Endodermal cell (in vitro differentiated cells): ENCODE measurements at regions not wholly inside any gene's neighbourhood (a gene's known extent, or its start where the extent isn't known, plus 50 kb on each side); places are given as distances from the start of the nearest gene placed in this dataset.

Experiments
- DNase-seq: peaks from one replicate; pipeline ENCODE4 v3.0.0-alpha.2; 2017
- H3K27ac ChIP-seq: 2 replicates; pipeline ENCODE4 v1.5.1; 2013; ENCODE audit warnings: mild to moderate bottlenecking, low read depth, low read length, moderate library complexity
- H3K27me3 ChIP-seq: 2 replicates; pipeline ENCODE4 v1.6.1; 2013; ENCODE audit warnings: mild to moderate bottlenecking, low read length, moderate library complexity; ENCODE audit not compliant: insufficient read depth, control insufficient read depth, poor library complexity, severe bottlenecking
- H3K36me3 ChIP-seq: 2 replicates; pipeline ENCODE4 v1.7.0; 2013; ENCODE audit warnings: mild to moderate bottlenecking, low read length, moderate library complexity; ENCODE audit not compliant: control insufficient read depth, insufficient read depth
- H3K4me1 ChIP-seq: one replicate; pipeline ENCODE4 v1.7.0; 2013; ENCODE audit warnings: low read length; ENCODE audit not compliant: control insufficient read depth, insufficient read depth
- H3K4me3 ChIP-seq: 2 replicates; pipeline ENCODE4 v1.5.1; 2013; ENCODE audit warnings: mild to moderate bottlenecking, low read length, moderate library complexity
- H3K9ac ChIP-seq: 2 replicates; pipeline ENCODE4 v1.6.1; 2013; ENCODE audit warnings: mild to moderate bottlenecking, low read length, moderate library complexity; ENCODE audit not compliant: poor library complexity, severe bottlenecking; ENCODE audit errors: extremely low read depth
- H3K9me3 ChIP-seq: 2 replicates; pipeline ENCODE4 v1.6.1; 2013; ENCODE audit warnings: mild to moderate bottlenecking, low read length, moderate library complexity; ENCODE audit not compliant: control insufficient read depth
- H3K27ac Mint-ChIP-seq: 2 replicates; pipeline ENCODE4 v1.8.0; 2020; ENCODE audit warnings: mixed read lengths
- H3K27me3 Mint-ChIP-seq: 2 replicates; pipeline ENCODE4 v1.8.0; 2021; ENCODE audit warnings: mild to moderate bottlenecking, mixed read lengths; ENCODE audit not compliant: insufficient read depth
- H3K36me3 Mint-ChIP-seq: 2 replicates; pipeline ENCODE4 v1.8.0; 2020; ENCODE audit warnings: low read depth, mixed read lengths
- H3K4me1 Mint-ChIP-seq: 2 replicates; pipeline ENCODE4 v1.8.0; 2020; ENCODE audit warnings: mixed read lengths
- H3K4me3 Mint-ChIP-seq: 2 replicates; pipeline ENCODE4 v1.8.0; 2020; ENCODE audit warnings: mild to moderate bottlenecking, moderate library complexity, mixed read lengths
- H3K9me3 Mint-ChIP-seq: 2 replicates; pipeline ENCODE4 v1.8.0; 2020; ENCODE audit warnings: mild to moderate bottlenecking, mixed read lengths
- WGBS, 2 experiments: methylation state at CpG; one replicate each; pipeline versions ENCODE4 v1.1.5 to v1.1.7; 2013; ENCODE audit warnings: missing lambda C conversion rate in 2 of 2, mixed read lengths in 1 of 2; ENCODE audit not compliant: insufficient coverage in 1 of 2, insufficient read length in 1 of 2; 5-methylcytosine and 5-hydroxymethylcytosine counted together
- TF ChIP-seq, protein P1 (sequence below): fragments of 200-600 bp; sonication (generic); conservative IDR thresholded peaks from 2 replicates; pipeline ENCODE4 v1.5.0; 2021; ENCODE audit warnings: antibody characterized with exemption, mild to moderate bottlenecking

DNA sequence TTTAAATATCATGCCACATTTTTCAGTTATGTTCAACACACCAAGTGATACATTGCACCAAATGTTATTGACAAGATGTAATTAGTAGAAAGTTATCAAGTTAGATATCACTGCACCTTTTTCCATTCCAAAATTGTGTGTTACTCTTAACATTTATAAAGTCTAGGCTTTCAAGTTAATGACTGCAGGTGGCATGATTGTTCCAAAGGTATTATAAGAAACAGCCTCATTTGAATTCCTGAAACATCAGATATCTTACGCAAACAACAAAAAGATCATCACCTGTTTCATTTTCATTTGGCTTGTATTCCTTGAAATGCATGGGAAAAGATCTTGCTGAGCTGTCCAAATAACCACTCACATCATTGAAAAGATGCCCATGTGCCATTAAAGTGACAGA is 1528.2 kb upstream of the ZEB2 start:
- Mint-ChIP-seq H3K36me3 (no peaks in the 10 kb centered on the region), H3K27ac (no peak overlapping the region), H3K27me3 (no peaks in the 10 kb centered on the region), H3K4me1 (no peaks in the 10 kb centered on the region), H3K4me3 (no peak overlapping the region), H3K9me3 (no peaks in the 10 kb centered on the region)
- H3K9ac ChIP-seq: no peak overlapping the region
- H3K9me3 ChIP-seq: no peaks in the 10 kb centered on the region
- no peaks in the 10 kb centered on the region for H3K36me3 ChIP-seq
- H3K4me1 ChIP-seq: no peaks in the 10 kb centered on the region
- TF ChIP-seq, protein P1, sequence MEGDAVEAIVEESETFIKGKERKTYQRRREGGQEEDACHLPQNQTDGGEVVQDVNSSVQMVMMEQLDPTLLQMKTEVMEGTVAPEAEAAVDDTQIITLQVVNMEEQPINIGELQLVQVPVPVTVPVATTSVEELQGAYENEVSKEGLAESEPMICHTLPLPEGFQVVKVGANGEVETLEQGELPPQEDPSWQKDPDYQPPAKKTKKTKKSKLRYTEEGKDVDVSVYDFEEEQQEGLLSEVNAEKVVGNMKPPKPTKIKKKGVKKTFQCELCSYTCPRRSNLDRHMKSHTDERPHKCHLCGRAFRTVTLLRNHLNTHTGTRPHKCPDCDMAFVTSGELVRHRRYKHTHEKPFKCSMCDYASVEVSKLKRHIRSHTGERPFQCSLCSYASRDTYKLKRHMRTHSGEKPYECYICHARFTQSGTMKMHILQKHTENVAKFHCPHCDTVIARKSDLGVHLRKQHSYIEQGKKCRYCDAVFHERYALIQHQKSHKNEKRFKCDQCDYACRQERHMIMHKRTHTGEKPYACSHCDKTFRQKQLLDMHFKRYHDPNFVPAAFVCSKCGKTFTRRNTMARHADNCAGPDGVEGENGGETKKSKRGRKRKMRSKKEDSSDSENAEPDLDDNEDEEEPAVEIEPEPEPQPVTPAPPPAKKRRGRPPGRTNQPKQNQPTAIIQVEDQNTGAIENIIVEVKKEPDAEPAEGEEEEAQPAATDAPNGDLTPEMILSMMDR: no peak
- no peak overlapping the region for H3K4me3 ChIP-seq
- DNase-seq: no peak
- H3K27ac ChIP-seq: no peak overlapping the region
- no peaks in the 10 kb centered on the region for H3K27me3 ChIP-seq
- 93% methylated on average over 1 of the region's 1 CpG; no CpG with 5 or more reads in 1 of the 2 experiments for WGBS, 2 experiments

DNA sequence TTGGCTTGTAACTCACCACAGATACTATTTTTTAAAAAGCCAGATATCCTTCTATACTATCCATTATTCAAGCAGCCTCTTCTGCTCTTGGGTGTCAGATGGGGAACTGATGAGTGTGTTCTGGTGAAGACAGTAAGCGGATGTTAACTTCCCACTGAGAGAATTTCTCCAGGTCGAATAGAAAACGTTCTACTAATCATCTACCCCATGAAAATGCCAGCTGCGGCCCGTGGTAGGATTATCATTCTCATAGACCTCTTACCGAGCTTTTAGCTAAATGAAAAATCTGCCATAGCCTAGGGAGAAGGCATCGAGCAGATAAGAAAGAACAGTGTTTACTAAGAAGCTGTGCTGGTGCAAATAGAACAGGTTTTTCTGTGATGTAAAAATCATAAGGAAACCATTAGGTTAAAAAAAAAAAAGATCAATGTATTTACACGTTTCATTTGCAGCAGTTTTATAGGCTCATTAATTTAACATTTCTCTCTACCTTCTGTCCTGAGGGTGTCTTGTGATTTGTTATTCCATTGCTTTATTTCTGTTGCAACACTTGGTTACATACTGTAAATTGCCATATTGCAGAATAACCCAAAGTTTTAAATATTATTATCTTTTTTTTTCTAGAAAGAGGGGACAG is 1521.5 kb upstream of the ZEB2 start:
- Histone ChIP-seq H3K9me3 (no peaks in the 10 kb centered on the region), H3K27me3 (no peaks in the 10 kb centered on the region), H3K27ac (no peak overlapping the region), H3K4me1 (no peaks in the 10 kb centered on the region), H3K36me3 (no peaks in the 10 kb centered on the region), H3K4me3 (no peak overlapping the region), H3K9ac (no peak overlapping the region)
- Mint-ChIP-seq H3K4me3 (no peak overlapping the region), H3K4me1 (peaks cover 3% of the 10 kb centered on the region), H3K27ac (no peak overlapping the region), H3K9me3 (no peaks in the 10 kb centered on the region), H3K27me3 (no peaks in the 10 kb centered on the region), H3K36me3 (no peaks in the 10 kb centered on the region)
- no peak for DNase-seq
- TF ChIP-seq, protein P1: no peak
- 37 to 63% methylated on average over 2 to 8 of the region's 8 CpGs for WGBS, 2 experiments

- H3K27me3 ChIP-seq: no peaks in the 10 kb centered on the region
- H3K4me1 ChIP-seq: peaks cover 4% of the 10 kb centered on the region
- H3K9me3 ChIP-seq: no peaks in the 10 kb centered on the region
- H3K4me3 ChIP-seq: no peak overlapping the region
- H3K27me3 Mint-ChIP-seq: no peaks in the 10 kb centered on the region
- WGBS, 2 experiments: 94 to 100% methylated on average over 1 to 3 of the region's 3 CpGs
- H3K4me1 Mint-ChIP-seq: peaks cover 3% of the 10 kb centered on the region
- TF ChIP-seq, protein P1: no peak
- H3K9ac ChIP-seq: no peak overlapping the region
- H3K9me3 Mint-ChIP-seq: no peaks in the 10 kb centered on the region
- no peak overlapping the region for H3K4me3 Mint-ChIP-seq
- H3K27ac ChIP-seq: no peak overlapping the region
- no peaks in the 10 kb centered on the region for H3K36me3 Mint-ChIP-seq
- no peak overlapping the region for H3K27ac Mint-ChIP-seq
- H3K36me3 ChIP-seq: no peaks in the 10 kb centered on the region
- no peak for DNase-seq
Measured at GRCh38 chr2:146040051-146040450, 1520.1 kb upstream of the ZEB2 start.
